ENCODE measurements at regions not wholly inside any gene's neighbourhood (a gene's known extent, or its start where the extent isn't known, plus 50 kb on each side); places are given as distances from the start of the nearest gene placed in this dataset.
"Not testable (repeated sequence)": the region's sequence is repeated elsewhere in the genome, so short reads cannot be mapped to it uniquely, and the experiment has no call there.

GRCh38 chr2:189236066-189236465 lies 56.5 kb upstream of the COL5A2 start:
- 95% methylated on average over 2 of the region's 2 CpGs for WGBS
- Histone ChIP-seq H3K27ac (no peak overlapping the region), H3K27me3 (replicated peaks; ENCODE audit: insufficient read depth) (no peaks in the 10 kb centered on the region), H3K36me3 (no peaks in the 10 kb centered on the region), H3K4me3 (no peak overlapping the region), H3K4me1 (replicated peaks) (no peaks in the 10 kb centered on the region), H3K9me3 (no peaks in the 10 kb centered on the region)
- DNase-seq (ENCODE audit: low spot score): no peak
- intact Hi-C loops (cut with DNase I): no loop called here
- TF ChIP-seq POLR2AphosphoS5 (IDR thresholded peaks at IDR 0.05): no peak
- TF ChIP-seq POLR2A (IDR thresholded peaks at IDR 0.05): no peak
- no peak for TF ChIP-seq CTCF (IDR thresholded peaks at IDR 0.05)

GRCh38 chr2:189238903-189239302 lies 59.3 kb upstream of the COL5A2 start:
- Histone ChIP-seq H3K9me3 (no peaks in the 10 kb centered on the region), H3K36me3 (no peaks in the 10 kb centered on the region), H3K27ac (no peak overlapping the region), H3K4me3 (no peak overlapping the region), H3K27me3 (replicated peaks; ENCODE audit: insufficient read depth) (no peaks in the 10 kb centered on the region), H3K4me1 (replicated peaks) (no peaks in the 10 kb centered on the region)
- intact Hi-C loops (cut with DNase I): no loop called here
- no peak for DNase-seq (ENCODE audit: low spot score)
- TF ChIP-seq POLR2AphosphoS5 (IDR thresholded peaks at IDR 0.05) (no peak), POLR2A (IDR thresholded peaks at IDR 0.05) (no peak), CTCF (IDR thresholded peaks at IDR 0.05) (no peak)

GRCh38 chr2:189243843-189244242 lies 64.3 kb upstream of the COL5A2 start:
- H3K4me1 ChIP-seq (replicated peaks); intact Hi-C loops (cut with DNase I); DNase-seq (ENCODE audit: low spot score); H3K27me3 ChIP-seq (replicated peaks; ENCODE audit: insufficient read depth); H3K9me3 ChIP-seq; H3K36me3 ChIP-seq; H3K27ac ChIP-seq; H3K4me3 ChIP-seq: not testable (repeated sequence)
- WGBS: 100% methylated on average over 1 of the region's 1 CpG

- no peak for TF ChIP-seq POLR2AphosphoS5 (IDR thresholded peaks at IDR 0.05)
- TF ChIP-seq CTCF (IDR thresholded peaks at IDR 0.05): no peak
- TF ChIP-seq POLR2A (IDR thresholded peaks at IDR 0.05): no peak
- Histone ChIP-seq H3K27ac (no peak overlapping the region), H3K9me3 (no peaks in the 10 kb centered on the region), H3K27me3 (replicated peaks; ENCODE audit: insufficient read depth) (no peaks in the 10 kb centered on the region), H3K4me1 (replicated peaks) (no peaks in the 10 kb centered on the region), H3K36me3 (no peaks in the 10 kb centered on the region), H3K4me3 (no peak overlapping the region)
- WGBS: 93% methylated on average over 1 of the region's 1 CpG
- intact Hi-C loops (cut with DNase I): no loop called here
- no peak for DNase-seq (ENCODE audit: low spot score)
These were observed 67.7 kb upstream of the COL5A2 start for GRCh38 chr2:189247276-189247675.

GRCh38 chr2:189248141-189248540 lies 68.6 kb upstream of the COL5A2 start:
- Histone ChIP-seq H3K9me3 (no peaks in the 10 kb centered on the region), H3K4me1 (replicated peaks) (no peaks in the 10 kb centered on the region), H3K4me3 (no peak overlapping the region), H3K27me3 (replicated peaks; ENCODE audit: insufficient read depth) (no peaks in the 10 kb centered on the region), H3K27ac (no peak overlapping the region), H3K36me3 (no peaks in the 10 kb centered on the region)
- no peak for DNase-seq (ENCODE audit: low spot score)
- no peak for TF ChIP-seq CTCF (IDR thresholded peaks at IDR 0.05)
- no peak for TF ChIP-seq POLR2AphosphoS5 (IDR thresholded peaks at IDR 0.05)
- no peak for TF ChIP-seq POLR2A (IDR thresholded peaks at IDR 0.05)
- intact Hi-C loops (cut with DNase I): no loop called here
- 28% methylated on average over 1 of the region's 1 CpG for WGBS
